Activated CD8-positive, alpha-beta memory T cell treated with anti-CD3 and anti-CD28 coated beads for 36 hours (primary cell): ENCODE measurements at regions not wholly inside any gene's neighbourhood (a gene's known extent, or its start where the extent isn't known, plus 50 kb on each side); places are given as distances from the start of the nearest gene placed in this dataset.

Source experiments
- CTCF ChIA-PET: fragments of 350-600 bp; sonication (Branson Sonifier 250); formaldehyde crosslinking; loops from one replicate; lab custom pipeline; 2021; ENCODE audit warnings: antibody characterized with exemption; lab: Charles Lee
- POLR2A ChIA-PET: fragments of 350-600 bp; sonication (Branson Sonifier 250); formaldehyde crosslinking; loops from one replicate; lab custom pipeline; 2021; ENCODE audit warnings: antibody characterized with exemption; lab: Charles Lee

DNA sequence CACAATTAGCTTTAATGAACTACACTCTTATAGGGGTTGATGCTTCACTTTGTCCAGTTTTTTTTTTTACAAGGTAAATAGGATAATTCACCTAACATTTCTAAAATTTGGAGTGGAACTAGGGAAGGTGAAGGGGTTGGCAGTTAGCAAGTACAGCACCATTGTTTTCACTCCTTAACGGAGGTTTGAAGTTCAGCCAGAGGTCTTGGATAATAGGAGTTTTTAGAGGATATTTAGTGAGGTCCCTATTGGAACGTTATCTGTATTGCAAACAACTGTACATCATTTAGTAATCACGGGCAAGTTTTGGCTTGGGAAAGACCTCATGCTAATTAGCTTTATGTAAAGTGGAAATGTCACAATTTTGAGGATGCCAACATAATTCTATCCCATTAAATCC, 52.3 kb upstream of the TBX18 start:
- POLR2A ChIA-PET = no interaction called here
- CTCF ChIA-PET = no interaction called here

DNA sequence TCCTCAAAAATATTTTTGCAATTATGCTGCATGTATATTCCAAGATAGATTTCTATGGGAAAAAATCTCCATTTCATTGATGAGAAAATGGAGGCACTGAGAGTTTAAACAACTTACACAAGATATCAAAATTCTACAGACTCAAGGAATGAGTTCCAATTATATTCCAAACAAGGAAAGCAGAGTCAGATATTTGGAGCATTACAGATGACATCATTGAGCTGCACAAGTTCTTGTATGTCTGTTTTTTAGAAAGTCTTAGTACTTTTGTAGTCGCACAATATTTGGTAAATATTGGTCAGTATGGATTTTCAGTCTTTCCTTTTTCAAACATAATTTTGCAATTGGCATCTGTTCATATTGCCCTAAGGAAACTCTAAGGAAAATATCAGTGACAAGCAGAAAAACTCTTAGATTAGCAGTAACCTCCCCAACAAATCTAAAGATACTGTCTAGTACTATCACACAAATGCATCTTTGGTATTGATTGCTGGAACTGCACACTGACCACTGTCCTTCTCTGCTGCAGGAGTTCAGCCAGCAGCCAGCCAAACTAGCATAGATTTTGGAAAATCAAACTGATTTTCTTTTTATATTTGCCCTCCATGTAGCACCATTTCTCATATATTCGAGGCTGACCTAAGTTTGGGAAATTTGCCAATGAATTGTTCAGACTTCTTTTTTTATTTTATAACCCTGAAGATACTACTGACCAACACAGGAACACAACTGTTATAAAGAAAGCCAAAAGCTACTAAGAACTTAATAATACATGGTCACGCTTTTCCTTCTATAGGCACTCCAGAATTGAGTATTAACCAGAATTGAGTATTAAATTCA, 51.7 kb upstream of the TBX18 start:
- POLR2A ChIA-PET = no interaction called here

More for the DNA sequence above, 51.7 kb upstream of the TBX18 start:
- CTCF ChIA-PET = no interaction called here
